ENCODE measurements at regions not wholly inside any gene's neighbourhood (a gene's known extent, or its start where the extent isn't known, plus 50 kb on each side); places are given as distances from the start of the nearest gene placed in this dataset.

- Histone ChIP-seq H3K79me2 (ENCODE audit: insufficient read depth) (no peaks in the 10 kb centered on the region), H3K9me3 (no peaks in the 10 kb centered on the region), H3K9ac (no peak overlapping the region), H3K4me3 (ENCODE audit: low read depth in 2 of 2, low read length in 1 of 2) (no peak overlapping the region), H3K36me3 (replicated peaks in 1 of 2; ENCODE audit: control insufficient read depth in 1 of 2, insufficient read depth in 2 of 2, low read length in 1 of 2) (no peaks in the 10 kb centered on the region), H3K27me3 (ENCODE audit: insufficient read depth) (no peaks in the 10 kb centered on the region), H3K27ac (ENCODE audit: low read depth in 2 of 2, low read length in 1 of 2) (no peak overlapping the region), H3K9me2 (no peaks in the 10 kb centered on the region), H3F3A (replicated peaks; ENCODE audit: insufficient read depth) (peaks cover 15% of the 10 kb centered on the region), H2AFZ (ENCODE audit: low read depth) (no peak overlapping the region), H4K20me1 (ENCODE audit: insufficient read depth) (no peaks in the 10 kb centered on the region), H3K4me2 (no peak overlapping the region), H3K4me1 (ENCODE audit: control insufficient read depth in 1 of 2, insufficient read depth in 2 of 2, low read depth in 1 of 2, low read length in 1 of 2) (peaks cover 0 to 10% of the 10 kb centered on the region in 2 experiments; a peak in 2 of 4 replicates)
- 94% methylated on average over 7 of the region's 7 CpGs for WGBS (ENCODE audit: low lambda C conversion rate)
- ChIA-PET CTCF (interaction anchor here (0.6 to 1.3 kb wide), 3 partner anchors 8 to 966 kb away, joined by 3 to 6 read pairs (median 3); no protein-coding TSS in a partner anchor), POLR2A (no interaction called here)
- TF ChIP-seq TAF1 (IDR thresholded peaks at IDR 0.05; ENCODE audit: borderline replicate concordance, low read depth, low read length), result no peak
- no peak for TF ChIP-seq FOXJ3 (CRISPR knock-in tag; IDR thresholded peaks at IDR 0.05)
- no peak for TF ChIP-seq RCOR1 (IDR thresholded peaks at IDR 0.05; ENCODE audit: low read length)
- TF ChIP-seq MXI1 (IDR thresholded peaks at IDR 0.05; ENCODE audit: low read depth, low read length), result no peak
- TF ChIP-seq RFX5 (IDR thresholded peaks at IDR 0.05; ENCODE audit: low read length), result no peak
- no peak for TF ChIP-seq RXRA (IDR thresholded peaks at IDR 0.05; ENCODE audit: borderline replicate concordance, low read depth)
- no peak for TF ChIP-seq CHD2 (IDR thresholded peaks at IDR 0.05; ENCODE audit: low read length, partially characterized antibody)
- no peak for TF ChIP-seq EZH2phosphoT487 (IDR thresholded peaks at IDR 0.05; ENCODE audit: borderline replicate concordance, low read depth)
- TF ChIP-seq MEF2A (IDR thresholded peaks at IDR 0.05; ENCODE audit: borderline replicate concordance, low read depth), result no peak
- no peak for TF ChIP-seq FOSL2 (IDR thresholded peaks at IDR 0.05; ENCODE audit: borderline replicate concordance, low read depth)
- no peak for TF ChIP-seq MAX (IDR thresholded peaks at IDR 0.05; ENCODE audit: low read depth)
- no peak for TF ChIP-seq TCF12 (IDR thresholded peaks at IDR 0.05)
- no peak for TF ChIP-seq SMC3 (IDR thresholded peaks at IDR 0.05; ENCODE audit: low read depth, low read length)
- TF ChIP-seq EP300 (IDR thresholded peaks at IDR 0.05; ENCODE audit: borderline replicate concordance in 1 of 2, low read depth in 1 of 2, low read length in 1 of 2), result no peak
- TF ChIP-seq, protein P1, sequence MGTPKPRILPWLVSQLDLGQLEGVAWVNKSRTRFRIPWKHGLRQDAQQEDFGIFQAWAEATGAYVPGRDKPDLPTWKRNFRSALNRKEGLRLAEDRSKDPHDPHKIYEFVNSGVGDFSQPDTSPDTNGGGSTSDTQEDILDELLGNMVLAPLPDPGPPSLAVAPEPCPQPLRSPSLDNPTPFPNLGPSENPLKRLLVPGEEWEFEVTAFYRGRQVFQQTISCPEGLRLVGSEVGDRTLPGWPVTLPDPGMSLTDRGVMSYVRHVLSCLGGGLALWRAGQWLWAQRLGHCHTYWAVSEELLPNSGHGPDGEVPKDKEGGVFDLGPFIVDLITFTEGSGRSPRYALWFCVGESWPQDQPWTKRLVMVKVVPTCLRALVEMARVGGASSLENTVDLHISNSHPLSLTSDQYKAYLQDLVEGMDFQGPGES (IDR thresholded peaks at IDR 0.05; ENCODE audit: low read depth, low read length), result no peak
- no peak for TF ChIP-seq FOXM1 (IDR thresholded peaks at IDR 0.05; ENCODE audit: low read depth)
- no peak for TF ChIP-seq REST (IDR thresholded peaks at IDR 0.05; ENCODE audit: low read depth, low read length)
- TF ChIP-seq ELF1 (IDR thresholded peaks at IDR 0.05), result no peak
- no peak for DNase-seq
Measured at GRCh38 chr2:161032635-161033034, 127.6 kb upstream of the TANK start.

Measured in SK-N-SH (cell line).